Stimulated activated CD8-positive, alpha-beta memory T cell treated with anti-CD3 and anti-CD28 coated beads, Interleukin-7, amount 100 ng/mL, for 48 hours (primary cell): ENCODE measurements at regions not wholly inside any gene's neighbourhood (a gene's known extent, or its start where the extent isn't known, plus 50 kb on each side); places are given as distances from the start of the nearest gene placed in this dataset.

Experiments used
- DNase-seq, 2 donors: peaks; one replicate each; pipeline ENCODE4 v3.0.0-alpha.2; 2020; ENCODE audit warnings: low read depth in 1 of 2; ENCODE audit errors: extremely low read depth in 1 of 2

DNA sequence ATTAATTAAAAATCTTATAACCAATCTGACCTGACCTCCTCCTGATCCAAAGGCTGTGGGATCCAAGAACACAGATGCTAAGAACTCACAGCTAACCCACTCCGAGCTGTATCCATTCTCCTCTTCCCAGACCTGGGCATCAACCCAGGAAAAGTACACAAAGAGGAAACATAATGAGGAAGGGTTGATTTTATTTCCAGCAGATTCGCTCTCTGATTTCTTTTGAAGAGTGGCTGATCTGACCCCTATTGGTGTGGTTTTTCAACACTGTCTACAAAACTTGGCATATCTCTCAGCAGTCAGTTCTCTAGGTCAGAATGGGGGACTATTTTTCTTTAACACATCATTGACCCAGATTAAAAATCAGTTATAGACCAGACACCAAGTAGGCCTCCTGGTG is 201.9 kb upstream of the UBASH3B start:
- no peak for DNase-seq

DNA sequence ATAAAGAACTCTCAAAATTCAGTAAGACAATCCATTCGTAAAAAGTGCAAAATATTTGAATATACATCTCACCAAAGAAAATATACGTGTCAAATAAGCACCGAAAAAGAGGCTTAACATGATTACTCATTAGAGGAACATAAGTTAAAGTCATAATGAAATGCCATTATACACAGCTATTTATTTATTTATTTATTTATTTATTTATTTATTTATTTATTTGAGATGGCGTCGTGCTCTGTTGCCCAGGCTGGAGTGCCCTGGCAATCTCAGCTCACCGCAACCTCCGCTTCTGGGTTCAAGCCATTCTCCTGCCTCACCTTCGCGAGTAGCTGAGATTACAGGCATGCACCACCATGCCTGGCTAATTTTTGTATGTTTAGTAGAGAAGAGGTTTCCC is 203.6 kb upstream of the UBASH3B start:
- DNase-seq: no peak

DNA sequence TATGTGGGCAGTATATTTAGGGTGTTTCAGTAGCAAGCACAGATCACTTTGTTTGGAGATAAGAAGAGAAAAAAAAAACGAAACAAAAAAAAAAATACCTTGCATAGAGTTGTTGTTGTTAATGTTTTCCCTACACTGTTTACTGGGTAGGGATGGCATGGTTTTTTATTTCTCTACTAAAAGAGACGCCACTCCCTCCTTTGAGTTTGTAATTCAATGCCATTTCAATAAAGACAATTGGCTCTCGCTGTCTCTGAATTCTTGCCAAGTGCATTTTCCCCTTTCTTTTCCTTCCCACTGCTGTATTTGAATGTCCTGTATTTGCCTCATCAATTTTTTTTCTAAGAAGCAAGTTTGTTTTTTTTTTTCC is 213.9 kb upstream of the UBASH3B start:
- DNase-seq: no peak

DNA sequence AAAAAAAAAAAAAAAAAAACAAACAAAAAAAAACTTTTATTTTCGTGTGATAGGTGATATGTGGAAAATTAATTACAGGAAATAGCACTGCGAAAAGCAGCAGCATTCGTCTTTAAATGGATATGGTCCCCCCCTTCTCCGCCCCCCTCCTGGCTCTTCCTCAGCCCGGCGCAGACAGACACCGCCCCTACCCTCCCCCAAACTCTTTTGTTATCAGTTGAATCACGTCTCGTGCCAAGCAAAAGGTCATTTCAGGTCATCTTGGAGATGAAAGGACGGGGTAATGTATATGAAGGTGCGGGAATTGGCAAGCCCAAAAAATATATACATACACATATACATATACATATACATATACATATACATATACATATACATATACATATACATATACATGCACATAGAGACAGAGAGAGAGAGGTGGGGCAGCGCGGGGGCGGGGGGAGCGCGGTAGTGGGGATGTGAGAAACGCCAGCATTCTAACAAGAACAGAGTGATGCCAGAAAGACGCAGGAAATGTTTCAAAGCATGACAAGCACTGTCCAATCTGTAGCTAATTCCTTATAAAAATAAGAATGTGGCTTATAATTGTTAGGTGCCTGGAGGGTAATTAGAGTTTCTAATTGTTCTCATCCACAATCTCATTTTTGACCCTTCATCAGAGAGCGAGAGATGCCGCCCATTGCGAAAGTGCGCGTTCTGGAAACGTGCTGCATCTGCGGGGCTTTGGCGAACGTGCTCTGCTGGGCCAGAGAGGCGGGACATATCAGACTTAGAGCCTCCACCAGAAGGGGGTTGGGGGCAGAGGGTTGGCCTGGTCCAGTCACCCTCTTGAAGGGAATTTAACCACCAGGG is 214.5 kb upstream of the UBASH3B start:
- no peak for DNase-seq

DNA sequence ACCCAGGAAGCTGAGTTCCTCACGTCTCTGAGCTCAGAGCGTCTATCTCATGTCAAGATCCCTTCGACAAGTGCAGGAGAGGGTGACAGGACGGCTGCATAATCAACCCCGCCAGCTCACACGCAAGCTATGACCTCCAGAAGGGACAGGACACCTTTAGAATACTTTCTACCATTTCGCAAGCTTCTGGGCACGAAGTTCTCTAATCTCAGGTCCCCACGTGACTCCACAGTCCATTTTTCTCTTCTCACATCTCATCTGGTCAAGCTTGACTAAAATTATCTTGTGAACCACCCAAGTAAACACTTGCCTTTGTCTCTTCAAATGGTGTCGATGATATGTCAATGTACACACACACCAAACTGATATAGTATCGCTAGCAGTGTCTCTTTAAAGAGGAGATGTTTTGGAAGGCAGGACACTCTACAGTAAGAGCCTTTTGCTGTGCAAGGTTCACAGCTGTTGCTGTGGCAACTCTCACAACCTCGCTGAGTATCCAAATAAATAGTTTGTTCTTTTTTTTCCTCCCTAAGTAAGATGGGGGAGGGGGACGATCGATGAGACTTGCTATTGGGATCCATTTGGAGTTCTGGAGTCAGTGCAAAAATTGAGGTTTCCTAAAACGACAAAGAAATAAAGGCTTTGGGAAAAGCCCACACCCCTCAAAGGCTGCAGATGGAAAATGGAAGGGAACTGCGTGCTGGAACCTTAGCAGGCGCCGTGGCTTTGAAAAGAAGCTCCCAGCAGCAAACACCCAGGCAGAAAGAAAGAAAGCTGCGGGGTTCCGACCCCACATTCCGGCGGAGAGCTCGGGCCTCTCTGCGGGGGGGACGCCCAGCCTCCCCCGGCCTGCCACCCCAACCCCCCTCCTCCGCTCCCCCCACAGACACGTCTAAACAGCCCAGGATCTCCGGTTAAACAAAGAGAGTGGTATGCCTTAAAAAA is 215.4 kb upstream of the UBASH3B start:
- DNase-seq: no peak

DNA sequence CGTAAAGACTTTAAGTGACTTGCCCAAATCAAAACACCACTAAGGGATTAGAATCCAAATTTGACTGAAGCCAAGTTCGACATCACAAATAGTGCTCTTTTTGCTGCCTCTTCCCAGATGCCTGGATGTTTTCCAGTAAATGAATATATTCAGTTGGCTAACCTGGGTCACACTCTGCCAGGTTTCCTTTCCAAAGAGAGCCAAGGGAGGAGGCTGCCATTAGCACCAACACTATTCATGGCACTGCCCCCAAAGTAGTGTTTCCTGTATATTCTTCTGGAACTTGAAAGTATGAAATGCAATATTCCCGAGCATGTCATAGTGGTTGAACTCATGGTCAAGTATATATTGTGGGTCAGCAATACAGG is 219.3 kb upstream of the UBASH3B start:
- no peak for DNase-seq

DNA sequence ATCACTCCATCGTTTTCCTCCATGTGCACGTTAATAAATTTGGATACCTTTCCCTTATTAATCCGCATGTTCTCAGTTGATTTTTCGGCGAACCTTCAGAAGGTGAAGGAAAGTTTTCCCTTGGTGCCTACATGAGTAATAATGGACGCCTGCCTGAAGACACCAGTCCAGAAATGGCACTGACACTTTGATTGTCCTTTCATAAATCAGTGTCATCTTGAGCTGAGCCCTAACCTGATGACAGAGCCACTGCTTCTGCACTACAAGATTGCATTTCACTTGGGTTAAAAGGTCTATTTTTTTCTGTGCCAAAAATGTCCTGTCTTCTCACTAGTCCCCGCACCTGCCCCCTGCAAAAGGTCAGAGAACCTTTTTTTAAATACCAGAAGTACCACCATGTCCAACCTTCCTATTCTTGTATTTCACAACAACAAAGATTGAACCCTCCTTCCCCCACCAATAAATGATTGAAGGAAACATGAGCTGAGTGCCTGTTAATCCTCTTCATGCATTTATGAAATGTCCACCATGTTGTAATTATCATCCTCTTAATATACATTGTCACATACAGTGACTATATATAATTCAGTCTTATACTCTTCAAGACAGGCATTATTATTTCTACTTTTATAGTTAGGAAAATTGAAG is 219.9 kb upstream of the UBASH3B start:
- no peak for DNase-seq

DNA sequence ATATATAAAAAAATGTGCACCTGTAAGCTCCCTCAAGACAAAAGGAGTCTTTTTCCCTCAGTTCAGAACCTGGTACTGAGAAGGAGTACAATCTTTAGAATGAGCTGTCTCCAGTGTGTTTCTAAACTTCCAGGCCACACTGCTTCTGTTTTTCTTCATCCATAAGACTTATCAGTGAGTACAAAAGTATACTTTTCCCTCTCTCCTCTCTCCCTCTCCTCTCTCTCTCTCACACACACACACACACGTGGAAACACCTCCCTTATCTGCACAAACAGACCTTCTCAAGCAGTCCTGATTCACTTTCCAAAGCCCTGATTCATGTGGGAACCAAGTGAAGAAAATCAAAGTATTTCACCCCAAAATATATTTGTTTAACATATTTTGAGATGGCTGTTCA is 220.7 kb upstream of the UBASH3B start:
- DNase-seq: no peak

DNA sequence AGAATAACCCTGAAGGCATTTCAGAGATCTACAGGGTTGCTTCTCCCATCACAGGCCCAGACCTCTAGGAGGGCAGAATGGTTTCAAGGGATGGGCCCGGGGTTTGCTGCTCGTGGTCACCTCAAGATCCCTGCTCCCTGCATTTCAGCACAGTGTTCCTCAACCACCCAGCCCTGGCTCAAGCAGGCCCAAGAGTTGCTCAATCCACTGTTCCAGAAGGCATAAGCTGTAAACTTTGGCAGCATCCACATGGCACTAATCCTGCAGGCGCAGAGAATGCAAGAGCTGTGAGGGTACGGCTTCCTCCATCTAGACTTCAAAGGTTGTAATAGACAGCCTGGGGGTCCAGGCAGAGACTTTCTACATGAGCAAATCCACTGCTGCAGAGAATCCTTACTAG is 225.0 kb upstream of the UBASH3B start:
- no peak for DNase-seq

DNA sequence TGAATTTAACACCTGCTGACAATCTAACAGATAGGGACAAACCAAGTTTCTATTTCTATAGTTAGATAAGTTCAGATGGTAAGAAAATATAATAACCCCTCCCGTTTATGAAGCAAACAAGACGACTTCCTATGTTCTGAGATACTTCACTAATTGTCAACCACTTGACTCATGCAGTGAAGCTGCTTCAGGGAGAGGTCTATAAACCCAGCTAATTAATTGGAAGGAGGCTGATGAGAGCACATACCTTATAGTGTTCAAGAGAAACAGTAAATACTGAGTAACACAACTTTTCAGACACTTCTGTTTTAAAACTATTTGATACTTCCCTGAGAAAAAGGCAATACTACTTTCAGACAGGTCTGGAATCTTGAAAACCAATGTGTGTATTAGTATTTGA is 229.4 kb upstream of the UBASH3B start:
- DNase-seq: no peak

DNA sequence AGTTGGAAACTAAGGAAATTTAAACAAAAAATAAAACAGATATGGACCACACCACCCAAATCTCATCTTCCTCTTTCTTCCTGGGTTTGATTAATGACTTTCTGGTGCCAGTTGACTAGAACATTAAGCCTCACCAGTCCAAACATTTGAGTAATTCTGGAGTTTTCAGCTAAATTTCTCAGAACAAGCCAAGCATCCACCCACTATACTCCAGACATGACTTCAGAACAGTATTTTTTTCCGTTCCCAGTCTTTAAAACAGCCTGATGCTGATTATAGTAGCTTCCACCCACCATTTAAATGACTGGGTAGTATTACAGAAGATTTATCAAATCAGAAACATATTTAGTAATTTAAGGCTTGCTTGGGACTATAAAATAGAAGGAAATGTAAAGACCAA is 230.9 kb upstream of the UBASH3B start:
- no peak for DNase-seq

DNA sequence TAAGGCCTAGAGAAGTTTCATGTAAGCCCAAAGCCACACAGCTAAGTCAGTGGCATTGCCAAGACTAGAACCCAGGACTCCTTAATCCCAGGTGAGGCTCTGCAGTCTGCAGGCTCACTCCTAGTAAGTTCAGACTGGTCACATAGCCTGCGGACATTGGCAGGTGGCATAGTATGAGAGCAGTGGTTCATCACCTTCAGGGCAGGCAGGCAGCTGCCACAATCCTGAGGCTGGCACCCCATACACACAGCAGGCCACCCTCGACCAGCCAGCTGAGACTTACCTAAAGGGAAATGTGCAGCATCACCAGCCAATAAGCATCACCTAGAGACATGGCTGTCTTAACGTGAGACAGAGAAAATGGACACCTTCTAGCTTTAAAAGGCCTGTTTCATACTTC is 231.6 kb upstream of the UBASH3B start:
- no peak for DNase-seq

DNA sequence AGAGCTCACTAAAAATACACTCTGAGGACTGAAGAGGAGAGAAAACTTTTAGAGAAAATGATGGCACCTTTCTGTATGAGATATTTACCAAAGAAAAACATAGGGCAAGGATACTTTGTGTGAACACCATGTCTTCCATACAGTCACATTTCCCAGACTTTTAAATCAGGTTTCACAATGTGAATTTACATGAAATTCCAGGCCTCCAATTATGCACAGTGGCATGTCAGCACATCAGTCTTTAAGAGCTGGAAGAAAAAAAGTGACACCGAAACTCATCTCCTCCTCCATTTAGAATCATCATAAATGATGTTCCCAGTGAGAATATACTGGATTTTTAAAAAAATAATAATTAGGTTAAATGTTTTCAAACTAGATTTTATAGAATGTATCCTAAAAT is 232.2 kb upstream of the UBASH3B start:
- DNase-seq: no peak

DNA sequence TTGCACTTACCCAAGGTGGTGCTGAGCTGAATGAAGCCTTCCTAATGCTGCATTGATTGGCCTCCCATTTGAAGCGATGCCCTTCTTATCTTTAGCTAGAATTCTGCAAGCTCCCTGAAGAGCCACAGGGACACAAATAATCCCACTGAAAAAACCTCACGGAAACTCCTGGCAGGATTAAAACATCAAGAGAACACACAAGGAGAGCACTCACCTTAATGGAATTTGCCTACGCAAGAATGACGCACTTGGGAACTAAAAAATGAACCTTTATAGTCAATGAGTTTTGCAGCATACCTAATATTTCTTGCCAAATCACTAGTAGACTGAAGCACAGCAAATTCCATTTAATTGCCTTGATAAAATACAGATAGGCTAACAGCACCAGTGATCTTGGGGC is 232.8 kb upstream of the UBASH3B start:
- no peak for DNase-seq

DNA sequence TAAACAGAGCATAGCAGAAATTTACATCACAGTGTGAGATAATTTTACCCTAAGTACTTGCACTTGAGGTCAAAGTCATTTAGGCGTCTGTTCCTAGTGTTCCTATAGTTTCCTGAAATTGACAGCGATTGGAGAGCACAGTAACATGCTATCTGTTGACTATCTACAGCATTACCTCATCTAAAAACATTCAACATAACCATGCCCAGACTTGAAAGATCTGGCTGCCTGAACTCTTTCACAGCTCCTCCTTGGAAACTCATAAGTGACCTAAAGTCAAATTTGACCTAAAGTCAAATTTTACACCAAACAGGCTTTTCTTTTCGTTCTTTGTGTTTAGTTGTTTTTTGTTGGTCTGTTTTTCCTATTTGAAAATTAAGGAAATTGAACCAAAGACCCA is 233.8 kb upstream of the UBASH3B start:
- no peak for DNase-seq

DNA sequence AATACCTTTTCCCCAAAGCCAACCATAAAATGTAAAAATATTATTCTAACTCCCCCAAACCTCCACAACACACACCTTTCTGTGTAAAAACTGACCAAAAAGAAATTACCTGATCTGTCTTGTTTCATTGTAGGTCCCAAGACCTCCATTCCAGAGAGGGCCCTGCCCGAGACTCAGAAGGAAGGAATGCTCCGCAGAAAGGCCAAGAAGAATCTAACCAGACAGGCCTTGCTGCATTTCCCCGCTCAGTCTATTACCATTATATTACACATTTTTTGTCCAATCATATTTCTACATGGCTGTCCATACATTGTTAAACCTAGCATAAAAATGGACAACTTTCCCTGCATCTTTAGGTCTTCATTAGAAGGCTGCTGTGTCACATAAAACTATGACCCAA is 237.5 kb upstream of the UBASH3B start:
- DNase-seq: no peak

DNA sequence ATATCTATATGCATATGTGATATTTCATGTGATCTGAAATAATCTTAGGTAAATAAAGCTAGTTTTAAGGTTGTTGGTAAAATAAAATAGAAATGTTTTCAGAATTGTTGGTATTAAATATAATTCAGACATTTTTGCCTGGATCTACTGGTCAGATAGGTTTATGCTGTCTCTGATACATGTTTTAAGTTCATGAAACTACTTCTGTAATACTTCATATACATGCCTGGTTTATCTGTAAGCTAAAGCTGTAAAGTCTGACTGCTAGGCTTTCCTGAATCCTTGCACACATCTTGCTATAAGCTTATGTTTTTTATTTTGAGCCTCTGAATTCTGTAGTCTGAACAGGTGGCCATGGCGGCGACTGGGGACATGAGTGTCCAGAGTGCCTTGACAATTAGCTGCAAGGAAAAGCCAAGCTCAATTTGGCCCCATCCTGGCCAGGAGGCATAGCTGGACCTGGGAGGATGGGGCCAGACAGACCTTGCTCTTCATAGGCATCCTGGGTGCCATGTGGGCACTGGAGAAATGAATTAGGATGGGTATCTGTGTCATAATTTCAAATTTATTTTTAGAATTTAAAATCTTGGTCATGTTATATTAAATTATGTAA is 241.0 kb upstream of the UBASH3B start:
- no peak for DNase-seq

DNA sequence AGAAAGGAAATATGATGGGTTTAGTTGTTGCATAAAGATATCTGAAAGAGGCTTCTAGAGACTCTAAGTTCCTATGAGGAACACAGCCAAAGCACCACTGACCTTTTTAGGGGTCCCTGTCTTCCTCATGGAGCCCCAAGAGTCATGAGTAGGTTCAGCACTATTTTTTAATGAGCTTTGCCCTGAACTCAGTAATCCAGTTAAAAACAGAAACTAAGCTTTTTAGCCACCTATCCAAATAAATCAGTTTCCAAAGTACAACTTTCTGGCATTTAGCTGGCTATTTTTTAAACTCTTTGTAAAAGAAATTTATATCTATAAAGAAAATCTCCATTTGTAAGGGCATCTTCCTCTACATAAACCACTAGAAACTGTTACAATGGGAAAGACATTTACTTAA is 241.8 kb upstream of the UBASH3B start:
- DNase-seq: no peak

DNA sequence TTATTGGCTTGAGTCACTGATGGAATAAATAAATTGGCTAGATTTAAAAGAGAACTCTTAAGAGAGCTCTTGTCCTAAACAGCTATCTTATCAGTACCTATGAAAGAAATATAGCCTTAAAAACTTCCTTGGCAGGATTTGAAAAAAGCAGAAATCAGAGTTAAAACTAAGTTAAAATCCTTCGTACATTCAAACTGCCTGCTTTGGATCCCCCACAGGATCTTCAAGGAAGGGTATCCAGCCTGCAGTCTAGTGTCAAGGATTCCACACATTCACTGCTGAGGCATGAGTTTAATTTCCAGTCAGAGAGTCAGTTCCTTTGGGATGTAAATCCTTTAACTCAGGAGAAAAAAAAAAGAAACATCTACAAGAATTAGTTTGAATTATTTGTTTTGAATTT is 242.9 kb upstream of the UBASH3B start:
- no peak for DNase-seq

DNA sequence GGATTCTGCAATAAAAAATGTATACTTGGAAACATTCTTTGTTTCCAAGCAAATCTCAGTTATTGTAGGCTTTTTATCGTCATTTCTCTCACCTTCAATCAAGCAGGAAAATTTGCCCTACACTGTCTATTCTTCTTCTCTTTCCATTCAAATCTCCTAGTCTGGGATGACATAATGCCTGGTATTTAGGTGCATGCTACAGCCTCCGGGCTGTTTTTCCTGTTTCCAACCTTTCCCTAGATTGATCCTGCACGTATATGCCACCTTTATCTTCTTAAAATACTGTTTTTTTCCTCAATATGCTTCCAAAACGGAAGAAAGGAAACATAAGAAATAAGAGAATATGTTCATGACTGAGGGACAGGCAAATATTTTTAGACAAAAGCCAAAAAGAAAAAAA is 249.1 kb upstream of the UBASH3B start:
- no peak for DNase-seq
